ENCODE measurements at regions not wholly inside any gene's neighbourhood (a gene's known extent, or its start where the extent isn't known, plus 50 kb on each side); places are given as distances from the start of the nearest gene placed in this dataset.

GRCh38 chr12:17695495-17695894, 394.5 kb downstream of the RERGL start:
- no peak for DNase-seq (ENCODE audit: insufficient read length, low spot score)
- FAIRE-seq = no peak
- TF ChIP-seq POLR2A (IDR thresholded peaks at IDR 0.05; ENCODE audit: low read depth, low read length) = no peak

GRCh38 chr12:17691369-17691768, 398.6 kb downstream of the RERGL start:
- DNase-seq (ENCODE audit: insufficient read length, low spot score) (no peak), FAIRE-seq (no peak)
- TF ChIP-seq POLR2A (IDR thresholded peaks at IDR 0.05; ENCODE audit: low read depth, low read length) = no peak

GRCh38 chr12:17680220-17680619, 409.8 kb downstream of the RERGL start:
- DNase-seq (ENCODE audit: insufficient read length, low spot score) (no peak), FAIRE-seq (no peak)
- TF ChIP-seq POLR2A (IDR thresholded peaks at IDR 0.05; ENCODE audit: low read depth, low read length) = no peak

- no peak for DNase-seq (ENCODE audit: insufficient read length, low spot score)
- TF ChIP-seq POLR2A (IDR thresholded peaks at IDR 0.05; ENCODE audit: low read depth, low read length) = no peak
- FAIRE-seq = no peak
Measured at GRCh38 chr12:17666641-17667324, 423.2 kb downstream of the RERGL start.

GRCh38 chr12:17665839-17666238, 424.2 kb downstream of the RERGL start:
- no peak for FAIRE-seq
- no peak for DNase-seq (ENCODE audit: insufficient read length, low spot score)
- TF ChIP-seq POLR2A (IDR thresholded peaks at IDR 0.05; ENCODE audit: low read depth, low read length) = no peak

- no peak for FAIRE-seq
- no peak for TF ChIP-seq POLR2A (IDR thresholded peaks at IDR 0.05; ENCODE audit: low read depth, low read length)
- DNase-seq (ENCODE audit: insufficient read length, low spot score) = no peak
Measured at GRCh38 chr12:17661250-17661649, 428.7 kb downstream of the RERGL start.

- DNase-seq (ENCODE audit: insufficient read length, low spot score) (no peak), FAIRE-seq (no peak)
- no peak for TF ChIP-seq POLR2A (IDR thresholded peaks at IDR 0.05; ENCODE audit: low read depth, low read length)
Measured at GRCh38 chr12:17652436-17652835, 437.6 kb downstream of the RERGL start.

- DNase-seq (ENCODE audit: insufficient read length, low spot score) (no peak), FAIRE-seq (no peak)
Measured at GRCh38 chr12:17642340-17642650, 447.7 kb downstream of the RERGL start.

GRCh38 chr12:17640615-17641014, 449.4 kb downstream of the RERGL start:
- no peak for TF ChIP-seq POLR2A (IDR thresholded peaks at IDR 0.05; ENCODE audit: low read depth, low read length)
- FAIRE-seq (no peak), DNase-seq (ENCODE audit: insufficient read length, low spot score) (no peak)

More at GRCh38 chr12:17642340-17642650, 447.7 kb downstream of the RERGL start:
- TF ChIP-seq POLR2A (IDR thresholded peaks at IDR 0.05; ENCODE audit: low read depth, low read length) = no peak

- FAIRE-seq = no peak
- no peak for TF ChIP-seq POLR2A (IDR thresholded peaks at IDR 0.05; ENCODE audit: low read depth, low read length)
- DNase-seq (ENCODE audit: insufficient read length, low spot score) = no peak
Measured at GRCh38 chr12:17618831-17619230, 471.2 kb downstream of the RERGL start.

GRCh38 chr12:17609701-17610100, 480.3 kb downstream of the RERGL start:
- no peak for TF ChIP-seq POLR2A (IDR thresholded peaks at IDR 0.05; ENCODE audit: low read depth, low read length)
- DNase-seq (ENCODE audit: insufficient read length, low spot score) (no peak), FAIRE-seq (no peak)

- FAIRE-seq = no peak
- no peak for TF ChIP-seq POLR2A (IDR thresholded peaks at IDR 0.05; ENCODE audit: low read depth, low read length)
- no peak for DNase-seq (ENCODE audit: insufficient read length, low spot score)
Measured at GRCh38 chr12:17609153-17609552, 480.8 kb downstream of the RERGL start.

- FAIRE-seq = no peak
- no peak for TF ChIP-seq POLR2A (IDR thresholded peaks at IDR 0.05; ENCODE audit: low read depth, low read length)
- DNase-seq (ENCODE audit: insufficient read length, low spot score) = no peak
Measured at GRCh38 chr12:17595111-17595510, 494.9 kb downstream of the RERGL start.

- no peak for TF ChIP-seq POLR2A (IDR thresholded peaks at IDR 0.05; ENCODE audit: low read depth, low read length)
- DNase-seq (ENCODE audit: insufficient read length, low spot score) (no peak), FAIRE-seq (no peak)
Measured at GRCh38 chr12:17593715-17594406, 496.1 kb downstream of the RERGL start.

- FAIRE-seq = no peak
- no peak for DNase-seq (ENCODE audit: insufficient read length, low spot score)
- TF ChIP-seq POLR2A (IDR thresholded peaks at IDR 0.05; ENCODE audit: low read depth, low read length) = no peak
Measured at GRCh38 chr12:17592472-17592871, 497.5 kb downstream of the RERGL start.
